Suprapubic skin (tissue), 4 donors: ENCODE measurements at regions not wholly inside any gene's neighbourhood (a gene's known extent, or its start where the extent isn't known, plus 50 kb on each side); places are given as distances from the start of the nearest gene placed in this dataset.

Experiments used
- DNase-seq, 2 donors: peaks; one replicate each; pipeline ENCODE4 v3.0.0-alpha.2; 2019; ENCODE audit warnings: low spot score in 2 of 2
- H3K27ac ChIP-seq: fragments of 200-600 bp; sonication (generic); one replicate; pipeline ENCODE4 v1.5.1; 2019
- H3K27me3 ChIP-seq: fragments of 200-600 bp; sonication (generic); one replicate; pipeline ENCODE4 v1.5.1; 2019
- H3K36me3 ChIP-seq: fragments of 200-600 bp; sonication (generic); one replicate; pipeline ENCODE4 v1.5.1; 2019
- H3K4me1 ChIP-seq: fragments of 200-600 bp; sonication (generic); one replicate; pipeline ENCODE4 v1.5.1; 2019
- H3K4me3 ChIP-seq: fragments of 200-600 bp; sonication (generic); one replicate; pipeline ENCODE4 v1.5.1; 2019; ENCODE audit warnings: mild to moderate bottlenecking
- H3K9me3 ChIP-seq: fragments of 200-600 bp; sonication (generic); one replicate; pipeline ENCODE4 v1.5.1; 2019
- EP300 ChIP-seq: sonication (generic); formaldehyde crosslinking; IDR thresholded peaks from one replicate; pipeline ENCODE4 v1.6.1; 2017; ENCODE audit warnings: antibody characterized with exemption
- POLR2A ChIP-seq, 2 donors: fragments of 450-650 bp; IDR thresholded peaks; one replicate each; pipeline ENCODE4 v1.6.1; 2017; ENCODE audit warnings: antibody characterized with exemption in 2 of 2, mild to moderate bottlenecking in 2 of 2, moderate library complexity in 2 of 2
- POLR2AphosphoS5 ChIP-seq, 3 donors: sonication (generic); formaldehyde crosslinking; IDR thresholded peaks; one replicate each; pipeline ENCODE4 v1.6.1; 2017; ENCODE audit warnings: antibody characterized with exemption in 3 of 3
- WGBS: methylation state at CpG from one replicate; pipeline ENCODE4 v1.1.5; 2018; 5-methylcytosine and 5-hydroxymethylcytosine counted together
- TF ChIP-seq, protein P1 (sequence below), 2 donors: fragments of 200-600 bp in 1 of 2; fragments of 450-650 bp in 1 of 2; sonication (generic) in 1 of 2; IDR thresholded peaks; one replicate each; pipeline ENCODE4 v1.5.1; 2016 to 2019; ENCODE audit warnings: antibody characterized with exemption in 2 of 2, mild to moderate bottlenecking in 1 of 2, moderate library complexity in 1 of 2

- H3K4me1 ChIP-seq: no peaks in the 10 kb centered on the region
- TF ChIP-seq POLR2A (IDR thresholded peaks at IDR 0.05): no peak
- TF ChIP-seq, protein P1, sequence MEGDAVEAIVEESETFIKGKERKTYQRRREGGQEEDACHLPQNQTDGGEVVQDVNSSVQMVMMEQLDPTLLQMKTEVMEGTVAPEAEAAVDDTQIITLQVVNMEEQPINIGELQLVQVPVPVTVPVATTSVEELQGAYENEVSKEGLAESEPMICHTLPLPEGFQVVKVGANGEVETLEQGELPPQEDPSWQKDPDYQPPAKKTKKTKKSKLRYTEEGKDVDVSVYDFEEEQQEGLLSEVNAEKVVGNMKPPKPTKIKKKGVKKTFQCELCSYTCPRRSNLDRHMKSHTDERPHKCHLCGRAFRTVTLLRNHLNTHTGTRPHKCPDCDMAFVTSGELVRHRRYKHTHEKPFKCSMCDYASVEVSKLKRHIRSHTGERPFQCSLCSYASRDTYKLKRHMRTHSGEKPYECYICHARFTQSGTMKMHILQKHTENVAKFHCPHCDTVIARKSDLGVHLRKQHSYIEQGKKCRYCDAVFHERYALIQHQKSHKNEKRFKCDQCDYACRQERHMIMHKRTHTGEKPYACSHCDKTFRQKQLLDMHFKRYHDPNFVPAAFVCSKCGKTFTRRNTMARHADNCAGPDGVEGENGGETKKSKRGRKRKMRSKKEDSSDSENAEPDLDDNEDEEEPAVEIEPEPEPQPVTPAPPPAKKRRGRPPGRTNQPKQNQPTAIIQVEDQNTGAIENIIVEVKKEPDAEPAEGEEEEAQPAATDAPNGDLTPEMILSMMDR (IDR thresholded peaks at IDR 0.05): no peak
- no peak for TF ChIP-seq EP300
- no peak for TF ChIP-seq POLR2AphosphoS5 (IDR thresholded peaks at IDR 0.05)
- no peak for DNase-seq
- no peaks in the 10 kb centered on the region for H3K36me3 ChIP-seq
- H3K9me3 ChIP-seq: peaks cover 14% of the 10 kb centered on the region
- H3K4me3 ChIP-seq: no peak overlapping the region
- H3K27me3 ChIP-seq: no peaks in the 10 kb centered on the region
- H3K27ac ChIP-seq: no peak overlapping the region
Observed at GRCh38 chr11:112643416-112643815, 317.8 kb upstream of the NCAM1 start.

DNA sequence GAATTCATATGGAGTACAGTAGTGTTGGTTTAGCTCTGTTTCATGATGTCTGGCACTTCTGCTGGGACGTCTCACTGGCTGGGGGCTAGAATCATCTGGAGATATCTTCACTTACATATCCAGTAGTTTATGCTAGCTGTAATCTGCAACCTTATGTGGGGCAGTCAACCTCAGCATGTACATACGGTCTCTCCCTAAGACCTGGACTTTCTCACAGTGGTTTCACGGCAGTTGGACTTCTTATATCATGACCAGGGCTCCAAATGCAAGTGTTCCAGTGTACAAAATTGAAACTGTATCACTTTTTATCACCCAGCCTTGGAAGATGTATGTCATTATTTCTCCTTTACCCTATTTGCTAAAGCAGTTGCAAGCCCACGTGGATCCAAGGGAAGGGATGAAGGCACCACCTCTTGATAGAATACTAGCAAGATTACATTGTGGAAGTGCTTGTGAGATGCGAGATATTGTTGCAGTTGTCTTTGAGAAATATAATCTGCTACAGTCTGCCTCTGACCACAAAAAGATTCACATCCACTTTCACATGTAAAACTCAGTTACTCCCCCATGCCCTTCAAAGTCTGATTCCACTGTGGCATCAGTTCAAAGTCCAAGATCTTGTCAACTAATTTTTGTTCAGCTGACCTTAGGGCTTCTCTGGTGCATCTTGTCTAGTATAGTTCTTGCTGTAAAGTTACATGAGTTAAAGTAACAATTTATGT is 316.6 kb upstream of the NCAM1 start:
- H3K36me3 ChIP-seq: no peaks in the 10 kb centered on the region
- no peak overlapping the region for H3K4me3 ChIP-seq
- no peak overlapping the region for H3K27ac ChIP-seq
- no peaks in the 10 kb centered on the region for H3K4me1 ChIP-seq
- H3K9me3 ChIP-seq: peaks cover 12% of the 10 kb centered on the region
- DNase-seq: no peak
- TF ChIP-seq, protein P1 (IDR thresholded peaks at IDR 0.05): no peak
- TF ChIP-seq POLR2AphosphoS5 (IDR thresholded peaks at IDR 0.05) (no peak), POLR2A (IDR thresholded peaks at IDR 0.05) (no peak), EP300 (no peak)
- WGBS: 78% methylated on average over 5 of the region's 5 CpGs
- no peaks in the 10 kb centered on the region for H3K27me3 ChIP-seq

DNA sequence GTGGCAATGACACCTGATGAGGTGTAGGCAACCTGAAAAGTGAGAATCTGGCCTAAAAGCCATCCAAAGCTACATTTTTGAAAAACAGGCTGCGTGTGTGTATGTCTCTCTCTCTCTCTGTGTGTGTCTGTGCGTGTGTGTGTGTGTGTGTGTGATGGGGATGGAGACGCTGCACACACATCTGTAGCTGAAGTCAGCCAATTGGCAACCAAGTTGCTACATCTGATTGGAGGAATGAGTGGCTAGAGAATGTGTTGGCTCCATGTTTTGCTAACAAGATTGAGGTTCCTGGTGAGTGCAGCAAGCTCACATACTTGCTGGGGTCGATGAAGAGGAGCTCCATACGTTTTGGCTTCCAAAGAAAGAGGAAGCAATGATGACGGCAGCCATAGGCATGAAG is 311.4 kb upstream of the NCAM1 start:
- H3K9me3 ChIP-seq: peaks cover 7% of the 10 kb centered on the region
- WGBS: 66% methylated on average over 6 of the region's 6 CpGs
- no peak overlapping the region for H3K4me3 ChIP-seq
- H3K4me1 ChIP-seq: no peaks in the 10 kb centered on the region
- no peak for TF ChIP-seq POLR2AphosphoS5 (IDR thresholded peaks at IDR 0.05)
- no peak for DNase-seq
- H3K27ac ChIP-seq: no peak overlapping the region
- no peaks in the 10 kb centered on the region for H3K27me3 ChIP-seq
- H3K36me3 ChIP-seq: no peaks in the 10 kb centered on the region

DNA sequence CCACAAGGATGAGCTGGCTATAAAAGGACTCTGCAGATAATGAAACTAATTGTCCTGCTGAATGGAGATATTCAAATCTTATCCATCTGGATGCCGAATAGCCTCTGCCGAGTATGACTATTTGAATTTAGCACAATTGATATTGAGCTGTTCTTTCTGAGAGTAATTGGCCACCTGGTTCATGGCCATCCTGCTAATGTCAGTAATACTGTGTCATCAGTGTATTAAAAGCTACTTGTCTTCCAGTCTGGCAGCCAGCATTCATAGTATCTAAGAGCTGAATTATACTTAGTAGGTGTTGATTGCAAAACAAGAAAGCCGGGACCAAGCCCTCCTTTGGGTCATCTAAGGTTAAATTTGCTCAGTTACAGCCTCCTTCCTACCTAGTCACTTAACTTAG is 310.7 kb upstream of the NCAM1 start:
- TF ChIP-seq, protein P1 (IDR thresholded peaks at IDR 0.05): no peak
- TF ChIP-seq POLR2AphosphoS5 (IDR thresholded peaks at IDR 0.05): no peak
- no peak for TF ChIP-seq EP300
- no peak for TF ChIP-seq POLR2A (IDR thresholded peaks at IDR 0.05)

DNA sequence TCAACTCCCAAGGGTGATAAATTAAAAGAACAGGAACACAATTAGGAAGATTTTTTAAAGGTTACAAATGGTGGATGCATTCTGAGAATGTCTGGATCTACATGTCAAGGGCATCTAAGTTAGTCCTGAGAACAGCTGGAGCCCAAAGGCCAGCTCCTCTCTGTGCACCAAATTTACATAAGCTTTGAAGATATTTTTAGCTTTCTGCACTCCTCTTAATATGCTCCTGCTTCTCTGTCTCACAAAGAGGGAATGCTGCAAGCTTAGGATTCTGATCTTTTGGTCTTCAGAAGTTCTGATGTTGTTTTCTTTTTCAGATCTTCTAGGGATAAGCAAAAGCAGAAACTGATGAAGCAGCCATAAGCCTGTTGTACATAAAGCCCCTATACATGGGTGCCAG is 309.8 kb upstream of the NCAM1 start:
- Histone ChIP-seq H3K36me3 (no peaks in the 10 kb centered on the region), H3K4me1 (no peaks in the 10 kb centered on the region), H3K9me3 (no peaks in the 10 kb centered on the region), H3K27me3 (no peaks in the 10 kb centered on the region), H3K27ac (no peak overlapping the region), H3K4me3 (no peak overlapping the region)
- no peak for DNase-seq
- TF ChIP-seq EP300 (no peak), POLR2A (IDR thresholded peaks at IDR 0.05) (no peak), POLR2AphosphoS5 (IDR thresholded peaks at IDR 0.05) (no peak)
- TF ChIP-seq, protein P1 (IDR thresholded peaks at IDR 0.05): no peak

More for the DNA sequence above, 310.7 kb upstream of the NCAM1 start:
- no peak overlapping the region for H3K4me3 ChIP-seq
- no peak overlapping the region for H3K27ac ChIP-seq
- H3K9me3 ChIP-seq: peaks cover under 1% of the 10 kb centered on the region
- H3K4me1 ChIP-seq: no peaks in the 10 kb centered on the region
- H3K27me3 ChIP-seq: no peaks in the 10 kb centered on the region
- no peaks in the 10 kb centered on the region for H3K36me3 ChIP-seq
- WGBS: 88% methylated on average over 3 of the region's 3 CpGs
- DNase-seq: no peak
